Activated CD8-positive, alpha-beta T cell treated with anti-CD3 and anti-CD28 coated beads for 36 hours (primary cell): ENCODE measurements at regions not wholly inside any gene's neighbourhood (a gene's known extent, or its start where the extent isn't known, plus 50 kb on each side); places are given as distances from the start of the nearest gene placed in this dataset.

ENCODE experiments used
- ATAC-seq: fragments of 200-7000 bp; cut with Tn5 transposase; one replicate; pipeline ENCODE4 v1.10.0; 2021; ENCODE audit warnings: mild to moderate bottlenecking, moderate library complexity
- CTCF ChIA-PET: fragments of 350-600 bp; sonication (Branson Sonifier 250); formaldehyde crosslinking; loops from one replicate; lab custom pipeline; 2021; ENCODE audit warnings: antibody characterized with exemption; lab: Charles Lee
- POLR2A ChIA-PET: fragments of 350-600 bp; sonication (Branson Sonifier 250); formaldehyde crosslinking; loops from one replicate; lab custom pipeline; 2021; ENCODE audit warnings: antibody characterized with exemption; lab: Charles Lee
- DNase-seq: peaks from one replicate; pipeline ENCODE4 v3.0.0-alpha.2; 2020
- H3K27ac Mint-ChIP-seq: one replicate; pipeline ENCODE4 v1.8.0; 2021; ENCODE audit warnings: mild to moderate bottlenecking, mixed read lengths
- H3K27me3 Mint-ChIP-seq: one replicate; pipeline ENCODE4 v1.8.0; 2021; ENCODE audit warnings: mixed read lengths
- H3K36me3 Mint-ChIP-seq: one replicate; pipeline ENCODE4 v1.8.0; 2021; ENCODE audit warnings: low read depth, mixed read lengths
- H3K4me1 Mint-ChIP-seq: one replicate; pipeline ENCODE4 v1.8.0; 2021; ENCODE audit warnings: low read depth, mixed read lengths
- H3K4me3 Mint-ChIP-seq: one replicate; pipeline ENCODE4 v1.8.0; 2021; ENCODE audit warnings: mild to moderate bottlenecking, moderate library complexity, mixed read lengths
- H3K9me3 Mint-ChIP-seq: one replicate; pipeline ENCODE4 v1.8.0; 2021; ENCODE audit warnings: mixed read lengths
- intact Hi-C: fragments of 100-400 bp; cut with micrococcal nuclease; formaldehyde crosslinking; loops from one replicate; pipeline ENCODE4 v1.10.0; 2022
- TF ChIP-seq, protein P1 (sequence below): fragments of 200-600 bp; IDR thresholded peaks from one replicate; pipeline ENCODE4 v1.8.0; 2022; ENCODE audit warnings: antibody characterized with exemption, mild to moderate bottlenecking

DNA sequence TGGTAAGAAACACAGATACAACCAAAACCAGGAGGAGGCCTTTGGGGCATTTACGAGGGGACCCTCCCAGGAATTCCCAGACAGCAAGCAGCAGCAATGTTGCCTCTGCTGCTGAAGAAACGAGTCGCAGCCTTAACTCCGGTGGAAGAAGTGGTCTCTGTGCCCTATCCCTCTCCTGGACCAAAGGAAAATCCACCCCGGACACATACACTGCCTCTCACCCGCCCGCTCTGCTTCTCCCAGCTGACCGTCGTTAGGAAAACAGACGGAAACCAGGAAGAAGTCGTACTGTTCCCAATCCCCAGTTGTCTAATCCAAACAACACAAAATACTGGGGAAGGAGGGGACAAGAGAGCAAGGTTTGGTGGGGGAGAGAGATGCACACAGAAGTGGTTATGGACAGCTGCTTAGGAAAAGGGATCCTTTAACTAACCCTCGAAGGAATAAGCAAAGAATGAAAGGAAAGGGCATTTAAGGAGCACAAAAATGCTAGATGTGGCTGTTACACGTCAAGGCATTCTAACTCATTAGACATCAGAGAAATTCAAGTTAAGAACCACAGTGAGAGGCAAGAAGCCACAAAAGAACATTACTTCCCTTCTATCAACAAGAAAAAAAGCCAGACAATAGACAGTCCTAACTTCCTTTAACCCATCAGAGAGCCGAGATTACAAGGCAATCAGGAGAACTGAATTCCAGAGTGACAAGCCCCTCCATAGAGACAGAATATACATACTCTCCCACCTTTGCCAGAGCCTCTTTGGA, 71.9 kb downstream of the ACTL7B start:
- H3K36me3 Mint-ChIP-seq: no peaks in the 10 kb centered on the region
- TF ChIP-seq, protein P1, sequence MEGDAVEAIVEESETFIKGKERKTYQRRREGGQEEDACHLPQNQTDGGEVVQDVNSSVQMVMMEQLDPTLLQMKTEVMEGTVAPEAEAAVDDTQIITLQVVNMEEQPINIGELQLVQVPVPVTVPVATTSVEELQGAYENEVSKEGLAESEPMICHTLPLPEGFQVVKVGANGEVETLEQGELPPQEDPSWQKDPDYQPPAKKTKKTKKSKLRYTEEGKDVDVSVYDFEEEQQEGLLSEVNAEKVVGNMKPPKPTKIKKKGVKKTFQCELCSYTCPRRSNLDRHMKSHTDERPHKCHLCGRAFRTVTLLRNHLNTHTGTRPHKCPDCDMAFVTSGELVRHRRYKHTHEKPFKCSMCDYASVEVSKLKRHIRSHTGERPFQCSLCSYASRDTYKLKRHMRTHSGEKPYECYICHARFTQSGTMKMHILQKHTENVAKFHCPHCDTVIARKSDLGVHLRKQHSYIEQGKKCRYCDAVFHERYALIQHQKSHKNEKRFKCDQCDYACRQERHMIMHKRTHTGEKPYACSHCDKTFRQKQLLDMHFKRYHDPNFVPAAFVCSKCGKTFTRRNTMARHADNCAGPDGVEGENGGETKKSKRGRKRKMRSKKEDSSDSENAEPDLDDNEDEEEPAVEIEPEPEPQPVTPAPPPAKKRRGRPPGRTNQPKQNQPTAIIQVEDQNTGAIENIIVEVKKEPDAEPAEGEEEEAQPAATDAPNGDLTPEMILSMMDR: no peak
- H3K27ac Mint-ChIP-seq: no peak overlapping the region
- DNase-seq (no peak), ATAC-seq (no peak)
- peaks cover 5% of the 10 kb centered on the region for H3K4me1 Mint-ChIP-seq
- ChIA-PET POLR2A (no interaction called here), CTCF (no interaction called here)
- intact Hi-C loops: no loop called here
- H3K27me3 Mint-ChIP-seq: peaks cover 9% of the 10 kb centered on the region
- no peak overlapping the region for H3K4me3 Mint-ChIP-seq
- H3K9me3 Mint-ChIP-seq: peaks cover 1% of the 10 kb centered on the region

DNA sequence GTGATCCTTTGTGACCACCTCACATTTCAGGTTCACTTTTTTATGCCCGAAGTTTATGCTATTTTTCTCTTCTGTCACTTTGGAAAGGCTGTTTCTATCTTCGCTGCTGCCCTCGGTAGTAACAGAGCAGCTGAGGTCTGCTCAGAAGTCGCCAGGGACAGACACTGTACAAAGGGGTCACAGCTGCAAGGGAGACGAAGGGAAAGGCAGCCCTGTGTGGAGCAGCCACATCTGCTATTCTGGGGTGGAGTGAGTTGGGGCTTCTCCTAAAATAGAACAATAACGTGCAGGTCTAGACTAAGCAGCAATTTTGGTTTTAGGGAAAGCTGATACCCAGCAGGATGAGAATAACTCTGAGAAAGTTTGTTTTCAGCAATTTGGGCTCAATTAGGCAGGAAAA, 72.5 kb downstream of the ACTL7B start:
- no peak for DNase-seq
- H3K4me1 Mint-ChIP-seq: peaks cover 5% of the 10 kb centered on the region
- intact Hi-C loops: no loop called here
- POLR2A ChIA-PET: no interaction called here
- H3K4me3 Mint-ChIP-seq: no peak overlapping the region
- peaks cover 9% of the 10 kb centered on the region for H3K27me3 Mint-ChIP-seq
- no peaks in the 10 kb centered on the region for H3K36me3 Mint-ChIP-seq
- CTCF ChIA-PET: no interaction called here
- TF ChIP-seq, protein P1: no peak
- peaks cover 1% of the 10 kb centered on the region for H3K9me3 Mint-ChIP-seq
- no peak overlapping the region for H3K27ac Mint-ChIP-seq
- no peak for ATAC-seq

DNA sequence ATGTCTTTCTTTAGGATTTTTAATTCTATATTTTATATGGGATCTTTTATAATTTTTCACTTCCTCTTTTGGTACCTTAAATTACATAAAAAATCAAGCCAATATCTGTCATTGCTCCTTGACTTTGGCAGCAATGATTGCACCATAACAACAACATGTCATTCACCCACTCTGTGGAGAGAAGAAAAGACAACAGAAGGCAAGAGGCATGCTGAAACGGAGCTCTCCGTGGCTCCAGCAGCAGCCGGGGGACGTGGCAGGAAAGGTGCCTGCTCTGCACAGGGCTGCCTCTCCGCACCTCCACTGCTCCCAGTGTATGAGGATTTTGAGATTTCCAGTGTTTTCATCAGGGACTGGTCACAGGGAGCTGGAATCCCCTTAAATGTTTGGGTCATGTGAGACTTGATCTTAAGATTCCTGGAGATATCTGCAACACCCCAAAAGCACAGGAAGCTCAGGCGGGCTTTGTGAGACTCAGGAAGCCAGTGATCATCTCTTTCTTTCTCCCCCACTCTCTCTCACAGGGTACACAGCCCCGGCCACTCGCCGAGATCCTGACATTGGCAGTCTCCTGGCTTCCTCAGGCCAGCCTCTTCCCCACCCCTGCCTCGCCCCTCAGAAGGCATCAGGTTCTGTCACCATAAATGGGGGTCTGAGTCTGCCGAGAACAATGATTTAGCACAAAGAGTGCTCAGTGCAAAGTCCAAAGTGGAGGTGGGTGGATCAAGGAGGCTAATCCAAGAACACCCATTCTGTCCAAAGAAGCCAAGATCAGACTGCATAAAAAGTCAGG, 74.6 kb downstream of the ACTL7B start:
- TF ChIP-seq, protein P1: no peak
- Mint-ChIP-seq H3K4me3 (no peak overlapping the region), H3K27ac (no peak overlapping the region), H3K27me3 (peaks cover 8% of the 10 kb centered on the region), H3K36me3 (no peaks in the 10 kb centered on the region), H3K9me3 (peaks cover 1% of the 10 kb centered on the region), H3K4me1 (peaks cover 5% of the 10 kb centered on the region)
- ChIA-PET CTCF (no interaction called here), POLR2A (no interaction called here)
- DNase-seq (no peak), ATAC-seq (no peak)
- intact Hi-C loops: no loop called here

DNA sequence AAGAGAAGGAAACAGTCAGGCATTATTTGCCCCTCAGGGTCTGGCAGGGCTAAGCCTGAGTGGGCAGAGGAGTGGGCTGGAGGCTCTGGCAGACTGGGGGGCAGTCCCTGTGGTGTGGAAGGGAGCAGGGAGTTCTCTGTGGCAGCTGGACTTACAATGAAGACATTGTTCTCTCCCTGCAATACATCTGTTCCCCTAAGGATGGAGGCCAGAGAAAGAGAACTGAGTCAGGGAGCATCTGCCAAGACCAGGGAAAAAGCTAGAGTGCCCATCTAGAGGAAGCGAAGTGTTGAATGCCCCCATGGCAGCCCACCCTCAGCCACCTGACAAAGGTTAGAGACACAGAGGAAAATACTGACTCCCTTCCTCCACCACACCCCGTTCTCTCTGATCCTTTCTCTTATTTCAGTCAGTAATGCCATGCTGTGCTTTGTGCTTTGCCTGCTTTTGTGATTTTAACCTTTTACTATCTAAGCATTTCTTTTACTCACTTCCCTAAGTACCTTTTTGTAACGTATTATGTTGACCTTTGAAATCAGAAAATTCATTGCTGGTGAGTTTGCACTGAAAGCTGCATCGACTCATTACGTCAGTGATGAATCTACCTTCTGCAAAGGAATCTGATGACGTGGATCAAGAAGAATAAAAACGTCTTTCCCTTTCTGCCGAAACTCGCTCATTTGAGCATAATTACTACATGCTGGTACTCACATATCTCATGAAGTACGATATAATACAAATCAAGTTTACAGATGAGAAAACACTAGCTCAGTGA, 76.0 kb downstream of the ACTL7B start:
- DNase-seq (no peak), ATAC-seq (no peak)
- ChIA-PET CTCF (no interaction called here), POLR2A (no interaction called here)
- no peaks in the 10 kb centered on the region for H3K9me3 Mint-ChIP-seq
- TF ChIP-seq, protein P1: no peak
- no peaks in the 10 kb centered on the region for H3K36me3 Mint-ChIP-seq
- intact Hi-C loops: no loop called here
- H3K27ac Mint-ChIP-seq: no peak overlapping the region
- peaks cover 5% of the 10 kb centered on the region for H3K4me1 Mint-ChIP-seq
- no peak overlapping the region for H3K4me3 Mint-ChIP-seq
- H3K27me3 Mint-ChIP-seq: peaks cover 7% of the 10 kb centered on the region
